ENCODE measurements at regions not wholly inside any gene's neighbourhood (a gene's known extent, or its start where the extent isn't known, plus 50 kb on each side); places are given as distances from the start of the nearest gene placed in this dataset.

GRCh38 chr9:104301755-104302154 lies 202.3 kb upstream of the OR13F1 start:
- ATAC-seq (ENCODE audit: low read depth) (no peak), DNase-seq (no peak)
- ChIA-PET CTCF (no interaction called here), POLR2A (no interaction called here)
- TF ChIP-seq CTCF (IDR thresholded peaks at IDR 0.05) (no peak), EZH2 (IDR thresholded peaks at IDR 0.05; ENCODE audit: borderline replicate concordance, insufficient read depth, low read depth, low read length, poor library complexity, severe bottlenecking) (no peak)
- Mint-ChIP-seq H3K4me3 (no peak overlapping the region), H3K9me3 (ENCODE audit: insufficient read depth) (no peaks in the 10 kb centered on the region), H3K27ac (no peak overlapping the region), H3K4me1 (no peaks in the 10 kb centered on the region), H3K27me3 (no peaks in the 10 kb centered on the region)
- Histone ChIP-seq H3K9me3 (ENCODE audit: control extremely low read depth in 1 of 3, control insufficient read depth in 2 of 3, insufficient read depth in 1 of 3, low read length in 2 of 3) (peaks cover 0 to 11% (median 0%) of the 10 kb centered on the region in 3 donors), H2AFZ (ENCODE audit: insufficient read depth, low read depth, low read length, poor library complexity, severe bottlenecking) (no peak overlapping the region), H3K27me3 (replicated peaks in 1 of 4; ENCODE audit: control extremely low read depth in 1 of 4, control insufficient read depth in 3 of 4, insufficient read depth in 4 of 4, low read length in 3 of 4) (no peaks in the 10 kb centered on the region), H3K27ac (ENCODE audit: low read length in 2 of 2) (no peak overlapping the region), H3K79me2 (ENCODE audit: control insufficient read depth, insufficient read depth, low read length) (no peaks in the 10 kb centered on the region), H3K36me3 (replicated peaks in 1 of 2; ENCODE audit: control extremely low read depth in 1 of 2, control insufficient read depth in 1 of 2, extremely low read depth in 1 of 2, insufficient read depth in 2 of 2, low read length in 1 of 2) (no peaks in the 10 kb centered on the region), H3K9ac (ENCODE audit: low read length) (no peak overlapping the region), H3K4me1 (ENCODE audit: control insufficient read depth in 2 of 2, insufficient read depth in 2 of 2, low read length in 2 of 2) (no peaks in the 10 kb centered on the region), H3K4me3 (ENCODE audit: control extremely low read depth in 1 of 5, extremely low read depth in 1 of 5, insufficient read depth in 1 of 5, low read depth in 2 of 5, low read length in 4 of 5) (no peak overlapping the region), H3K4me2 (replicated peaks; ENCODE audit: low read depth, low read length, poor library complexity, severe bottlenecking) (no peak overlapping the region), H4K20me1 (ENCODE audit: control insufficient read depth, insufficient read depth, low read length, poor library complexity, severe bottlenecking) (no peaks in the 10 kb centered on the region)
- WGBS (ENCODE audit: insufficient coverage) = no CpG with 5 or more reads among the region's 2 CpGs
- intact Hi-C loops (cut with micrococcal nuclease) = no loop called here

GRCh38 chr9:104302775-104303174 lies 201.3 kb upstream of the OR13F1 start:
- no peak for DNase-seq
- ChIA-PET CTCF (no interaction called here), POLR2A (no interaction called here)
- no peak overlapping the region for H3K4me3 Mint-ChIP-seq
- Histone ChIP-seq H3K4me2 (replicated peaks; ENCODE audit: low read depth, low read length, poor library complexity, severe bottlenecking) (no peak overlapping the region), H3K27ac (ENCODE audit: low read length in 2 of 2) (no peak overlapping the region), H3K9ac (ENCODE audit: low read length) (no peak overlapping the region), H2AFZ (ENCODE audit: insufficient read depth, low read depth, low read length, poor library complexity, severe bottlenecking) (no peak overlapping the region), H4K20me1 (ENCODE audit: control insufficient read depth, insufficient read depth, low read length, poor library complexity, severe bottlenecking) (no peaks in the 10 kb centered on the region), H3K79me2 (ENCODE audit: control insufficient read depth, insufficient read depth, low read length) (no peaks in the 10 kb centered on the region), H3K4me1 (ENCODE audit: control insufficient read depth in 2 of 2, insufficient read depth in 2 of 2, low read length in 2 of 2) (no peaks in the 10 kb centered on the region), H3K4me3 (ENCODE audit: control extremely low read depth in 1 of 5, extremely low read depth in 1 of 5, insufficient read depth in 1 of 5, low read depth in 2 of 5, low read length in 4 of 5) (no peak overlapping the region), H3K36me3 (replicated peaks in 1 of 2; ENCODE audit: control extremely low read depth in 1 of 2, control insufficient read depth in 1 of 2, extremely low read depth in 1 of 2, insufficient read depth in 2 of 2, low read length in 1 of 2) (no peaks in the 10 kb centered on the region), H3K27me3 (replicated peaks in 1 of 4; ENCODE audit: control extremely low read depth in 1 of 4, control insufficient read depth in 3 of 4, insufficient read depth in 4 of 4, low read length in 3 of 4) (no peaks in the 10 kb centered on the region), H3K9me3 (ENCODE audit: control extremely low read depth in 1 of 3, control insufficient read depth in 2 of 3, insufficient read depth in 1 of 3, low read length in 2 of 3) (peaks cover 0 to 11% (median 0%) of the 10 kb centered on the region in 3 donors)
- ATAC-seq (ENCODE audit: low read depth) = no peak
- intact Hi-C loops (cut with micrococcal nuclease) = no loop called here
- H3K4me1 Mint-ChIP-seq = no peaks in the 10 kb centered on the region
- TF ChIP-seq EZH2 (IDR thresholded peaks at IDR 0.05; ENCODE audit: borderline replicate concordance, insufficient read depth, low read depth, low read length, poor library complexity, severe bottlenecking) = no peak
- no peaks in the 10 kb centered on the region for H3K9me3 Mint-ChIP-seq (ENCODE audit: insufficient read depth)
- H3K27me3 Mint-ChIP-seq = no peaks in the 10 kb centered on the region
- WGBS (ENCODE audit: insufficient coverage) = 100% methylated on average over 1 of the region's 4 CpGs
- H3K27ac Mint-ChIP-seq = no peak overlapping the region
